GM12878 (cell line): ENCODE measurements at regions not wholly inside any gene's neighbourhood (a gene's known extent, or its start where the extent isn't known, plus 50 kb on each side); places are given as distances from the start of the nearest gene placed in this dataset.

ENCODE experiments used
- ATAC-seq: fragments of 200-7000 bp; cut with Tn5 transposase; 3 replicates; pipeline ENCODE4 v1.9.1; 2020; ENCODE audit warnings: mild to moderate bottlenecking, moderate library complexity
- BruUV-seq: library from RNA; stranded (reverse); fragments of 400-500 nt; replicated peaks from 2 replicates; lab custom pipeline; 2021; lab: Mats Ljungman, UMichigan
- CTCF ChIA-PET: fragments of 300-600 bp; sonication (Branson Sonifier 250); formaldehyde crosslinking; extraction: SDS; loops from one replicate; lab custom pipeline; 2021; ENCODE audit warnings: inconsistent platforms; lab: Yijun Ruan, JAX
- POLR2A ChIA-PET: fragments of 350-600 bp; formaldehyde crosslinking; extraction: SDS; loops from one replicate; lab custom pipeline; 2021; ENCODE audit warnings: inconsistent platforms; lab: Charles Lee
- RAD21 ChIA-PET: fragments of 300-600 bp; sonication (Branson Sonifier 250); formaldehyde crosslinking; loops from one replicate; lab custom pipeline; 2023; ENCODE audit warnings: antibody characterized with exemption; ENCODE audit not compliant: unreplicated experiment; lab: Charles Lee
- SMC1A ChIA-PET: fragments of 300-600 bp; sonication (Branson Sonifier 250); formaldehyde crosslinking; loops from one replicate; lab custom pipeline; 2023; ENCODE audit not compliant: unreplicated experiment, uncharacterized antibody; lab: Charles Lee
- DNase-seq: peaks from one replicate; pipeline ENCODE4 v3.0.0-alpha.2; 2011; ENCODE audit warnings: low read depth, low spot score
- FAIRE-seq: peaks from 3 replicates; lab custom pipeline; 2011; peaks lifted over from hg19 to GRCh38; lab: Jason Lieb, UNC
- H2AFZ ChIP-seq: 2 replicates; pipeline ENCODE4 v1.6.0; 2011; ENCODE audit warnings: low read depth, low read length, control low read depth; ENCODE audit not compliant: control insufficient read depth
- H3K27ac ChIP-seq: 2 replicates; pipeline ENCODE4 v1.5.1; 2011; ENCODE audit warnings: control low read depth; ENCODE audit not compliant: control insufficient read depth, insufficient read depth
- H3K27me3 ChIP-seq, 2 experiments: replicated peaks in 1 of 2; 2 replicates each; pipeline versions ENCODE4 v1.6.0 to v1.6.1; 2011; ENCODE audit warnings: low read length in 1 of 2; ENCODE audit not compliant: control insufficient read depth in 2 of 2, insufficient read depth in 2 of 2
- H3K36me3 ChIP-seq, 2 experiments: 2 replicates each; pipeline ENCODE4 v1.5.1; 2011; ENCODE audit warnings: low read length in 1 of 2; ENCODE audit not compliant: control insufficient read depth in 2 of 2, insufficient read depth in 2 of 2
- H3K4me1 ChIP-seq: 2 replicates; pipeline ENCODE4 v1.6.1; 2011; ENCODE audit warnings: mild to moderate bottlenecking, low read length, moderate library complexity, mixed read lengths; ENCODE audit not compliant: control insufficient read depth, insufficient read depth
- H3K4me2 ChIP-seq: 2 replicates; pipeline ENCODE4 v1.6.0; 2011; ENCODE audit warnings: control low read depth; ENCODE audit not compliant: control insufficient read depth, insufficient read depth
- H3K4me3 ChIP-seq: fragments of 200-600 bp; sonication (generic); 2 replicates; pipeline ENCODE4 v1.5.1; 2016
- H3K79me2 ChIP-seq: 2 replicates; pipeline ENCODE4 v1.6.0; 2011; ENCODE audit warnings: low read length; ENCODE audit not compliant: control insufficient read depth, insufficient read depth
- H3K9ac ChIP-seq: 2 replicates; pipeline ENCODE4 v1.8.0; 2011; ENCODE audit warnings: low read length, control low read depth, mixed read lengths; ENCODE audit not compliant: control insufficient read depth, insufficient read depth
- H3K9me3 ChIP-seq: replicated peaks from 3 replicates; pipeline ENCODE4 v1.5.1; 2011; ENCODE audit warnings: mild to moderate bottlenecking, low read length; ENCODE audit not compliant: control insufficient read depth, insufficient read depth
- H4K20me1 ChIP-seq: 2 replicates; pipeline ENCODE4 v1.6.0; 2011; ENCODE audit not compliant: control insufficient read depth, insufficient read depth
- BACH1 ChIP-seq: fragments of 450-650 bp; IDR thresholded peaks from 2 replicates; pipeline ENCODE4 v1.6.1; 2017; ENCODE audit warnings: mild to moderate bottlenecking, borderline replicate concordance
- BHLHE40 ChIP-seq, 2 experiments: fragments of 450-650 bp in 1 of 2; IDR thresholded peaks; 2 replicates each; pipeline ENCODE4 v1.6.1; 2011 to 2017; ENCODE audit warnings: low read depth in 2 of 2, borderline replicate concordance in 1 of 2, improper control_type of control experiment in 1 of 2, low read length in 1 of 2, mild to moderate bottlenecking in 1 of 2
- CEBPZ ChIP-seq: fragments of 150-350 bp; IDR thresholded peaks from 2 replicates; pipeline ENCODE4 v1.6.1; 2016; ENCODE audit warnings: low read depth, low read length
- EGR1 ChIP-seq, 2 experiments: IDR thresholded peaks; 1 replicate in 1 of 2; 2 replicates in 1 of 2; pipeline ENCODE4 v1.6.1; 2011 to 2012; ENCODE audit warnings: low read depth in 2 of 2, low read length in 2 of 2, borderline replicate concordance in 1 of 2, mild to moderate bottlenecking in 1 of 2, moderate library complexity in 1 of 2
- ESRRA ChIP-seq: IDR thresholded peaks from 2 replicates; pipeline ENCODE4 v1.6.1; 2012; ENCODE audit warnings: mild to moderate bottlenecking, low read length, improper control_type of control experiment
- LARP7 ChIP-seq: fragments of 450-650 bp; IDR thresholded peaks from 2 replicates; pipeline ENCODE4 v1.6.1; 2017; ENCODE audit warnings: mild to moderate bottlenecking
- NR2C1 ChIP-seq: fragments of 450-650 bp; IDR thresholded peaks from 2 replicates; pipeline ENCODE4 v1.6.1; 2017; ENCODE audit warnings: antibody characterized with exemption, mild to moderate bottlenecking, moderate library complexity
- SMARCA5 ChIP-seq: fragments of 450-650 bp; IDR thresholded peaks from 2 replicates; pipeline ENCODE4 v1.6.1; 2017; ENCODE audit warnings: mild to moderate bottlenecking
- SREBF2 ChIP-seq: IDR thresholded peaks from 2 replicates; pipeline ENCODE4 v1.6.1; 2012; ENCODE audit warnings: mild to moderate bottlenecking, low read length
- STAT1 ChIP-seq: fragments of 450-650 bp; conservative IDR thresholded peaks from 2 replicates; pipeline ENCODE4 v1.6.1; 2014; ENCODE audit warnings: antibody characterized with exemption, mild to moderate bottlenecking
- TCF3 ChIP-seq: IDR thresholded peaks from 2 replicates; pipeline ENCODE4 v1.6.1; 2012; ENCODE audit warnings: low read depth, mild to moderate bottlenecking, low read length, borderline replicate concordance; ENCODE audit not compliant: insufficient read depth
- YY1 ChIP-seq: IDR thresholded peaks from 2 replicates; pipeline ENCODE4 v1.6.1; 2011; ENCODE audit warnings: low read depth, mild to moderate bottlenecking, low read length
- ZBTB4 ChIP-seq: fragments of 450-650 bp; formaldehyde crosslinking; IDR thresholded peaks from 2 replicates; pipeline ENCODE4 v1.4.0; 2022; ENCODE audit warnings: mild to moderate bottlenecking, moderate library complexity
- WGBS: methylation state at CpG from one replicate; pipeline ENCODE4 v1.1.6; 2016; ENCODE audit warnings: low lambda C conversion rate; ENCODE audit not compliant: insufficient replicate concordance, insufficient coverage; ENCODE audit errors: missing lambda C conversion rate; 5-methylcytosine and 5-hydroxymethylcytosine counted together
- in situ Hi-C: fragments of 300-500 bp; cut with MboI; formaldehyde crosslinking; loops from 9 replicates; pipeline ENCODE4 v1.14.3; 2018; ENCODE audit warnings: mixed read lengths
- intact Hi-C: fragments of 100-400 bp; cut with micrococcal nuclease; formaldehyde crosslinking; loops from one replicate; pipeline ENCODE4 v1.14.2; 2022; ENCODE audit not compliant: unreplicated experiment

GRCh38 chr9:103530934-103531333, 535.8 kb downstream of the CYLC2 start:
- Histone ChIP-seq H3K9ac (no peak overlapping the region), H2AFZ (no peak overlapping the region), H3K9me3 (no peaks in the 10 kb centered on the region), H3K27me3 (no peaks in the 10 kb centered on the region), H3K27ac (no peak overlapping the region), H3K4me3 (no peak overlapping the region), H3K36me3 (no peaks in the 10 kb centered on the region), H3K79me2 (no peaks in the 10 kb centered on the region), H4K20me1 (no peaks in the 10 kb centered on the region), H3K4me2 (no peak overlapping the region), H3K4me1 (no peaks in the 10 kb centered on the region)
- FAIRE-seq (no peak), DNase-seq (no peak), ATAC-seq (no peak)
- WGBS, result 0% methylated on average over 1 of the region's 1 CpG
- in situ Hi-C loops (no loop called here), intact Hi-C loops (no loop called here)
- BruUV-seq, result no TSS peak
- CTCF ChIA-PET, result no interaction called here
- SMC1A ChIA-PET, result interaction anchor here (0.8 kb wide), 1 partner anchor 8 kb away, joined by 4 read pairs; no protein-coding TSS in a partner anchor
- RAD21 ChIA-PET, result no interaction called here
- POLR2A ChIA-PET, result no interaction called here
- no peak for TF ChIP-seq STAT1

- in situ Hi-C loops (no loop called here), intact Hi-C loops (no loop called here)
- Histone ChIP-seq H3K27ac (no peak overlapping the region), H3K4me3 (no peak overlapping the region), H3K4me1 (no peaks in the 10 kb centered on the region), H3K79me2 (no peaks in the 10 kb centered on the region), H2AFZ (no peak overlapping the region), H3K27me3 (no peaks in the 10 kb centered on the region), H3K9me3 (no peaks in the 10 kb centered on the region), H3K4me2 (no peak overlapping the region), H3K9ac (no peak overlapping the region), H4K20me1 (no peaks in the 10 kb centered on the region), H3K36me3 (no peaks in the 10 kb centered on the region)
- ChIA-PET SMC1A (no interaction called here), CTCF (no interaction called here), RAD21 (no interaction called here), POLR2A (no interaction called here)
- ATAC-seq (no peak), FAIRE-seq (no peak), DNase-seq (no peak)
- BruUV-seq, result no TSS peak
- 50% methylated on average over 5 of the region's 5 CpGs for WGBS
- TF ChIP-seq SREBF2, result no peak
- no peak for TF ChIP-seq BACH1
- TF ChIP-seq ESRRA, result no peak
- TF ChIP-seq ZBTB4, result no peak
- TF ChIP-seq YY1, result no peak
- TF ChIP-seq CEBPZ, result no peak
- no peak for TF ChIP-seq TCF3
- TF ChIP-seq EGR1 (IDR thresholded peaks at IDR 0.05; ENCODE audit: borderline replicate concordance in 1 of 2, low read depth in 2 of 2, low read length in 2 of 2), result no peak
- TF ChIP-seq LARP7, result no peak
- TF ChIP-seq BHLHE40 (IDR thresholded peaks at IDR 0.05; ENCODE audit: borderline replicate concordance in 1 of 2, low read depth in 2 of 2, low read length in 1 of 2), result no peak
- no peak for TF ChIP-seq SMARCA5
- TF ChIP-seq NR2C1, result no peak
These were observed 538.2 kb downstream of the CYLC2 start for GRCh38 chr9:103533318-103533717.
